ENCODE measurements at regions not wholly inside any gene's neighbourhood (a gene's known extent, or its start where the extent isn't known, plus 50 kb on each side); places are given as distances from the start of the nearest gene placed in this dataset.

GRCh38 chr10:61130366-61130765 is 186.4 kb upstream of the RHOBTB1 start:
- intact Hi-C loops (cut with DNase I): no loop called here
- ATAC-seq (no peak), DNase-seq (ENCODE audit: missing footprints) (no peak)

DNA sequence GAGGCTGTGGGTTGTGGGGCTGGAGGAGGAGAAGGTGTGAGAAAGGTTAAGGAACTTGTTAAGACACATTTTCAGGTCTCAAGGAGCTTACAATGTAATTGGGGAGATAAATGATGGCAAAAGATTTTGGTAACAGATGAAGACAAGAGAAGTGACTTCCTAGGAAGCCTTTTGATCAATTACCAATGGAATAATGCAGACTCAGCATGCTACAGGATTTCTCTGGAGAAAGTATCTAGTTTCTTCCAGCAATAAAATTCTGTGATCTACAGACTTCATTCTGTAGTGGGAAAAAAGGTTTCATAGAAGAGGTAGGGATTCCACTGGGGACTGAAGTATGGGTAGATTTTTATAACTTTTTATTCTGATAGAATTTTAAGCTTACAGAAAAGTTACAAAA is 184.2 kb upstream of the RHOBTB1 start:
- ATAC-seq: no peak
- intact Hi-C loops (cut with DNase I): no loop called here

GRCh38 chr10:61125560-61126170 is 181.7 kb upstream of the RHOBTB1 start:
- intact Hi-C loops (cut with DNase I): no loop called here
- DNase-seq (ENCODE audit: missing footprints): no peak
- no peak for ATAC-seq

More for the DNA sequence above, 184.2 kb upstream of the RHOBTB1 start:
- no peak for DNase-seq (ENCODE audit: missing footprints)

DNA sequence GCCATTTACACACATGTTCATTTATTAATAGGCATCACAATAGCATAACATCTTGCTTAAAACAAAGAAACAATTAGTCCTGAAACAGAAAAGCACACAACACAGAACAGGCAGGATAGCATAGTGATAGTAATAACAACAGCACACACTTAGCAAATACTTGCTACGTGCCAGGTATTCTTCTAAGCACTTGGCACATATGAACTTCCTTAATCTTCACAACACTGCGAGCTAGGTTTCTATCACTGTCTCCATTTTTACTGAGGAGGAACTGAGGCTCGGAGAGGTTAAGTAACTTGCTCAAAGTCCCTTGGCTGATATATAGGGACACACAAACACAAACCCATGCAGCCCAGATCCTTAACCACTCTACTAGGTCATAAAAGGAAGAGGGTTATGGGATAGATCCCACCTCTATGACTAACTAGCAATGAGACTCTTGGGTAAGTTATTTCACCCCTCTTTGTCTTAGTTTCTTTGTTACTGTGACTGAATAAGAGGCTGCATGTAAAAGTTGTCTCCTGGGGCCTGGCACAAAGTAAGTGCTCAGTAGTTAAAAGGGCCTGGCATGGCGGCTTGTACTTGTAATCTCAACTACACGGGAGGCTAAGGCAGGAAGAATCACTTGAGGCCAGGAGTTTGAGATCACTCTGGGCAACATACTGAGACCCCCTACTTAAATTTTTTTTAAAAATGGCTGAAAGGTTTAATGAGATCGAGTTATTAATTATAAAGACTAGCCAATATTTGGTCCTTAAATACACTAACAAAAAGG is 181.0 kb upstream of the RHOBTB1 start:
- DNase-seq (ENCODE audit: missing footprints): no peak
- intact Hi-C loops (cut with DNase I): no loop called here
- no peak for ATAC-seq

GRCh38 chr10:61120805-61121204 is 176.8 kb upstream of the RHOBTB1 start:
- no peak for DNase-seq (ENCODE audit: missing footprints)
- ATAC-seq: no peak
- intact Hi-C loops (cut with DNase I): no loop called here

GRCh38 chr10:61119573-61119972 is 175.6 kb upstream of the RHOBTB1 start:
- ATAC-seq (no peak), DNase-seq (ENCODE audit: missing footprints) (no peak)
- intact Hi-C loops (cut with DNase I): no loop called here

DNA sequence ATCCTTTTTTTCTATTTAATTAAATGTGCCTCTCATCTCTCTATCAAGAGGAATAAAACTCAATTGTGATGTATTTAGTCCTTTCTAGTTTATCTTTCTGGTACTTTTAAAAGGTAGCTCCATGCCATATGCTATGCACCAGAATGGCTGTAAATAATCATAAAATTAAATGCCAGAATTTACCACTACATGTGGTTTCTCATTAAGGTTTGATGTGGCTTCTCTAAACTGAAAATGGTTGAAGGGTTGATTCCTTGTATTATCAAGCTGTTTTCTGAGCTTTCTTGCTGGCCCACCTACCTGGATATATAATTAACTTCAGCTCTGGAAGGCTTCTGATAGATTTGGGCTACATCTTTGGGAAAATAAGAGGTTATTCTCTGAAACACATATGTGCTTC is 171.9 kb upstream of the RHOBTB1 start:
- ATAC-seq (no peak), DNase-seq (ENCODE audit: missing footprints) (no peak)
- intact Hi-C loops (cut with DNase I): no loop called here

DNA sequence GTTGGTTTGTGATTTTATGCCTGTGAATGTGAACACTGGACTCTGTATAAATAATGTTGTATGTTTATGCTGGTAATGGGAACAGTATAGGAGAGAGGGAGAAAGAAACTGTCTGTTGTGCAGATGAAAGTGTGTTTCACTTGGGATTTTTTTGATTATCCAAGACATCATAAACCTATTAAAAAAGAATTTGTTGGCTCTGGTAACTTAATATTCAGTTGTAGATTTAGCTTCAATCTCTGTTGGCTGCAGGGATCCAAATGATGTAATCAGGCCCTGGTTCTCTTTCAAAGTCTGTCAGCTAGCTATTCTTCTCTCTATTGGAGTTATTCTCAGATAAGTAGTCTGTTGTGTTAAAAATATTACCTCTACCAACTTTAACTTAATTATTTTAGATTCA is 168.8 kb upstream of the RHOBTB1 start:
- intact Hi-C loops (cut with DNase I): no loop called here

DNA sequence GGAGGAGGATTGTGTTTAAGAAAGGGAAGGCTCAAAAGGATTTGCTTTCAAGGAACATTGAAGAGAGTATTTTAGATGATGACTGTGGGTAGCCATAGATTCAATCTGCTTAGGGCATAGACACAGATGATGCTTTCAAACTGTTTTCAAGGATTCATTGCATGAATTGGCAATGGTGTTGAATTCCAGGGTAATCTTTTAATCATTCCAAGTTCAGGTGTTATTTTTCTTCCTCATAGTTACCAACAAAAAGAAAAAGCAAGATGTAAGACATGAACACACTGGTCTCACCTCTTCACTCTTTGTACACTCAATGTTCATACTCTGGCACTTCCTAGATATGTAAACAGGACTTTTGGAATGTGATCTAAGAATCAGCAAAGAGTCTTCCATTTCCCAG is 167.0 kb upstream of the RHOBTB1 start:
- DNase-seq (ENCODE audit: missing footprints): no peak
- ATAC-seq: no peak
- intact Hi-C loops (cut with DNase I): no loop called here

More for the DNA sequence above, 168.8 kb upstream of the RHOBTB1 start:
- DNase-seq (ENCODE audit: missing footprints) (no peak), ATAC-seq (no peak)

- DNase-seq (ENCODE audit: missing footprints) (no peak), ATAC-seq (no peak)
- intact Hi-C loops (cut with DNase I): no loop called here
These were observed 166.3 kb upstream of the RHOBTB1 start for GRCh38 chr10:61110188-61110844.

DNA sequence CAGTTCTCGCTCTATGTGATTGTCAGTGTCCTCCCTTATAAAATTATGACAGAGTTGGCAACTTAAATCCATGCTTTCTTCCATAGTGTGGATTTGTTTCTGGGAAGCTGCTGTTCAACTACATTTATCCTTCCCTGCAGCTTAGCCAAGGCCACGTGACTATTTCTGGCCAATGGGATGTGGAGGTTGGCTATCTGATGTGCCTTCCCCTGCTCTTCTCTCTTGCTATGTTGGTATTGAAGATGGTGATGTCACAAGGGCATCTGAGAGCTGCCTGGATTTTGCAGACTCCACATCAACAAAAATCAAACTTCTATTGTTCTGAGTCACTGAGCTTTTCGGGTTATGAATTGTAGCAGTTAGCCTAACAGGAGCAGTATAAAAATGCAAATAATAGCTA is 164.9 kb upstream of the RHOBTB1 start:
- intact Hi-C loops (cut with DNase I): no loop called here
- no peak for ATAC-seq
- no peak for DNase-seq (ENCODE audit: missing footprints)

DNA sequence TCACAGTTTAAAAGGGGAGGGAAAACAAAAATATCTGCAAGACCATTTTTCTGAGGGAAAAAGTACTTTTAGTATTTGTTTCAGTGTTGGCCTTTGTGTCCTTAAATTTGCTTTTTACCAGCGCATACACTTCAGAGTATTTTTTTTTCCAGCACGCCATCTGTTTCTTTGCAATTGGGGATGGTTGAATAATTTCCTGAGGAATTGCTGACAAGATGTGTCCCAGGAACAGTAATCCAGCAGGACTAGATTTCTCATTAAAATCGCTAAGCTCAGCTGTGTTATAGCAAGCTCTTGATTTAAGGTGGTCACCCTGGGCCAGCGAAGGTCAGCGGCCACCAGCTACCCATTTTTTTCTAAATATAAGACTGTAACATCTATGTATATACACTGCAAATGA is 156.9 kb upstream of the RHOBTB1 start:
- ATAC-seq (no peak), DNase-seq (ENCODE audit: missing footprints) (no peak)
- intact Hi-C loops (cut with DNase I): no loop called here

DNA sequence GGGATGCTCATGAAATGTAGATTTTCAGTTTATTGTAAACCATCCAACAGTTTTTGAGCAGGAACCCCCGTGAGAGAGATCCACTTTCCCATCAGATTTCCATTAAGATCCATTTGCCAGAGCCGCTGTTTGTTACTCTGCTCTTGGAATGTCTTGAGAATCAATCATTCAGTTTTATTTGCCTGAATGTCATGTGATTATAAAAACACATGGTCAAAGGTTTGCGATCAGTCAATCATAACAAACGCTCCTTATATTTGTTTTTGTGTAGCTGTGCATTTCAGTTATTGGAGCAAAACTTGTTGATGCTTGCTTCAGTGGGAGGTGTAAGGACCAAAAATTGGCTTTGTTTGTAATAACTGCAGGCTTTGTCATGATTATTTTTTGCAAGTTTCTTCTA is 155.8 kb upstream of the RHOBTB1 start:
- DNase-seq (ENCODE audit: missing footprints) (no peak), ATAC-seq (no peak)
- intact Hi-C loops (cut with DNase I): no loop called here

- no peak for DNase-seq (ENCODE audit: missing footprints)
- ATAC-seq: no peak
- intact Hi-C loops (cut with DNase I): no loop called here
These were observed 155.0 kb upstream of the RHOBTB1 start for GRCh38 chr10:61098966-61099365.

GRCh38 chr10:61097026-61097425 is 153.0 kb upstream of the RHOBTB1 start:
- intact Hi-C loops (cut with DNase I): no loop called here

DNA sequence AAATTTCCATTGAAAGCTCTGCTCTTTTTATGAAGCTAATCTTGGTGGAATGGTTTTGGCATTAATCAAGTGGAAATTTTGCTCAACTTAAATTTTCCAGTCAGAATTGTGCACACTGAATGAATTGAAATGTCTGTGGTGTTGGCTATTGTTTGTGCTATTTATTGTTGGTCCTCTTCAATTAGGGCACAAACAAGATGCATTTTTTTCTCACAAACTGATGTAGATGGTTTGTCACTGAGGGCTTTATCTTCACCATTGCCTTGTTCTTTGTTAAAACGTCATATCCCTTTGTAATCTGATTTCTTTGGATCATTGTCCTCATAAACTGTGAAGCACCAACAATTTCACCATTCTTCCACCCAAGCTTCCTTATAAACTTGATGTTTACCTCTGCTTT is 152.1 kb upstream of the RHOBTB1 start:
- ATAC-seq: no peak
- intact Hi-C loops (cut with DNase I): no loop called here

More at GRCh38 chr10:61097026-61097425, 153.0 kb upstream of the RHOBTB1 start:
- DNase-seq (ENCODE audit: missing footprints) (no peak), ATAC-seq (no peak)

GRCh38 chr10:61091531-61091930 is 147.5 kb upstream of the RHOBTB1 start:
- intact Hi-C loops (cut with DNase I): no loop called here
- DNase-seq (ENCODE audit: missing footprints) (no peak), ATAC-seq (no peak)

More for the DNA sequence above, 152.1 kb upstream of the RHOBTB1 start:
- no peak for DNase-seq (ENCODE audit: missing footprints)

DNA sequence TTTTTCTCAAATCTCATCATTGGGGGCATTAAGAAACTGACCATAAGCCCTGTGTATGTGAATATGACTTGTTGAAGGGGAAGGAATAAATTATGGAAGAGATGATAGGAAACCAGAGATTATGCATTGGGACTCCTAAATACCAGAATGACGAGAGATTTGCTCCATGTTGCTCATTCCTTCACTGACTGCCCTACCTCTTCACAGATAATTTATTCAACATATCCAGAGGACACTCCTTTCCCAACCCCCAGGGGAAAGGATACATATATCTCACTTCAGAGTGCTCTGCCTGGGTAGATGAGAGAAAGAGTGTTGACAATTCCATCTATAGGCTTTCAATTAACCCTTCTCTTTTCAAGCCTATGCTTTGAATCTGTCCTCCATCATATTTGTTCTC is 145.3 kb upstream of the RHOBTB1 start:
- ATAC-seq: no peak
- DNase-seq (ENCODE audit: missing footprints): no peak
- intact Hi-C loops (cut with DNase I): no loop called here

GRCh38 chr10:61084493-61084892 is 140.5 kb upstream of the RHOBTB1 start:
- no peak for ATAC-seq
- intact Hi-C loops (cut with DNase I): no loop called here
- no peak for DNase-seq (ENCODE audit: missing footprints)

DNA sequence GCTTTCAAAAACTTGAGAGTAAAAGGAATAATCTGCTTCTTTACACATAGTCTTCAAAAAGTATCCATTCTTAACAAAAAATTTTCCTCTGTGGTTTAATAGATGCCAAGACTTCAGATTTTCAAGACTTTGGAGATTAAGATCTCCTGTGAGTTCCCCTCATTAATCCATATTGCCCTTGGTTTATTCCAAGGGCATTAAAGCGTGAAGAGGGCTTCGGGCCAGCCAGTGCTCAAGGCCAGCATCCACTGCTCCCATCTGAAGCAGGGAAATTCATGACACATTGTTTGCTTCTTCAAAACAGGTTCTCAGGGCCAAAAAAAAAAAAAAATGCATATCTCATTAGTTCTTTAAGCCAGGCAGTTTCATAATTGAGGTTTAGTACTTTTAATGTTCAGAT is 137.3 kb upstream of the RHOBTB1 start:
- no peak for ATAC-seq
- DNase-seq (ENCODE audit: missing footprints): no peak
- intact Hi-C loops (cut with DNase I): no loop called here

Measured in Right ventricle myocardium inferior (tissue), 1 donor.